Esophagus (tissue), 2 donors: ENCODE measurements at regions not wholly inside any gene's neighbourhood (a gene's known extent, or its start where the extent isn't known, plus 50 kb on each side); places are given as distances from the start of the nearest gene placed in this dataset.
"Not testable (repeated sequence)": the region's sequence is repeated elsewhere in the genome, so short reads cannot be mapped to it uniquely, and the experiment has no call there.

ENCODE experiments used
- H3K27ac ChIP-seq, 2 donors: one replicate each; pipeline ENCODE4 v1.5.1; 2013; ENCODE audit warnings: low read depth in 2 of 2, mild to moderate bottlenecking in 2 of 2, inconsistent platforms in 1 of 2, low read length in 1 of 2, moderate library complexity in 1 of 2
- H3K27me3 ChIP-seq, 2 donors: one replicate each; pipeline ENCODE4 v1.6.1; 2013; ENCODE audit warnings: low read length in 2 of 2, control low read depth in 1 of 2, mild to moderate bottlenecking in 1 of 2; ENCODE audit not compliant: insufficient read depth in 2 of 2, control insufficient read depth in 1 of 2
- H3K36me3 ChIP-seq, 2 donors: one replicate each; pipeline ENCODE4 v1.6.1; 2013; ENCODE audit warnings: low read length in 1 of 2; ENCODE audit not compliant: control insufficient read depth in 2 of 2, insufficient read depth in 2 of 2
- H3K4me1 ChIP-seq, 2 donors: one replicate each; pipeline ENCODE4 v1.6.1; 2013; ENCODE audit warnings: low read length in 1 of 2; ENCODE audit not compliant: control insufficient read depth in 2 of 2, insufficient read depth in 2 of 2
- H3K4me3 ChIP-seq, 2 donors: one replicate each; pipeline ENCODE4 v1.5.1; 2013; ENCODE audit warnings: low read length in 2 of 2, mild to moderate bottlenecking in 2 of 2, low read depth in 1 of 2, moderate library complexity in 1 of 2
- H3K9me3 ChIP-seq, 2 donors: one replicate each; pipeline ENCODE4 v1.6.1; 2013; ENCODE audit warnings: mild to moderate bottlenecking in 2 of 2, low read depth in 1 of 2, low read length in 1 of 2, moderate library complexity in 1 of 2; ENCODE audit not compliant: control insufficient read depth in 2 of 2, insufficient read depth in 1 of 2
- WGBS, 2 donors: extraction: QIAGEN DNeasy Blood & Tissue Kit; methylation state at CpG; one replicate each; pipeline ENCODE4 v1.1.7; 2013; 5-methylcytosine and 5-hydroxymethylcytosine counted together
- donor health status: healthy with polysubstance abuse.
- donor health status: Bipolar disorder and iron deficiency.

DNA sequence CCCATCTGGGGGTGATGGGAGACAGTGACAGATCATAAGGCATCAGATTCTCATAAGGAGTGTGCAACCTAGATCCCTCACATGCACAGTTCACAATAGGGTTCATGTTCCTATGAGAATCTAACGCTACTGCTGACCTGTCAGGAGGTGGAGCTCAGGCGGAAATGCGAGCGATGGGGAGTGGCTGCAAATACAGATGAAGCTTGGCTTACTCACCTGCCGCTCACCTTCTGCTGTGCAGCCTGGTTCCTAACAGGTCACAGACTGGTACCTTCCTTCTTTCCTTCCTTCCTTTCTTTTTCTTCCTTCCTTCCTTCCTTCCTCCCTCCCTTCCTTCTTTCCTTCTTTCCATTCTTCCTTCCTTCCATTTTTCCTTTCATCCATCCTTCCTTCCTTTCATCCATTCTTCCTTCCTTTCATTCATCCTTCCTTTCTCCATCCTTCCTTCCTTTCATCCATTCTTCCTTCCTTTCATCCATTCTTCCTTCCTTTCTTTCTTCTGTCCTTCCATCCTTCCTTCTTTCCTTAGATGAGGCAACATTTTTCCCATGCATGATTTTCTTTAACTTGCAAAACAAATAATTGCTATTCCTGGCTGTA lies 370.0 kb upstream of the AUTS2 start:
- Histone ChIP-seq H3K27me3 (no peaks in the 10 kb centered on the region), H3K27ac (no peak overlapping the region), H3K9me3 (no peaks in the 10 kb centered on the region), H3K4me3 (no peak overlapping the region), H3K36me3 (no peaks in the 10 kb centered on the region), H3K4me1 (no peaks in the 10 kb centered on the region)
- WGBS, 2 donors = 55 to 73% methylated on average over 5 of the region's 5 CpGs

DNA sequence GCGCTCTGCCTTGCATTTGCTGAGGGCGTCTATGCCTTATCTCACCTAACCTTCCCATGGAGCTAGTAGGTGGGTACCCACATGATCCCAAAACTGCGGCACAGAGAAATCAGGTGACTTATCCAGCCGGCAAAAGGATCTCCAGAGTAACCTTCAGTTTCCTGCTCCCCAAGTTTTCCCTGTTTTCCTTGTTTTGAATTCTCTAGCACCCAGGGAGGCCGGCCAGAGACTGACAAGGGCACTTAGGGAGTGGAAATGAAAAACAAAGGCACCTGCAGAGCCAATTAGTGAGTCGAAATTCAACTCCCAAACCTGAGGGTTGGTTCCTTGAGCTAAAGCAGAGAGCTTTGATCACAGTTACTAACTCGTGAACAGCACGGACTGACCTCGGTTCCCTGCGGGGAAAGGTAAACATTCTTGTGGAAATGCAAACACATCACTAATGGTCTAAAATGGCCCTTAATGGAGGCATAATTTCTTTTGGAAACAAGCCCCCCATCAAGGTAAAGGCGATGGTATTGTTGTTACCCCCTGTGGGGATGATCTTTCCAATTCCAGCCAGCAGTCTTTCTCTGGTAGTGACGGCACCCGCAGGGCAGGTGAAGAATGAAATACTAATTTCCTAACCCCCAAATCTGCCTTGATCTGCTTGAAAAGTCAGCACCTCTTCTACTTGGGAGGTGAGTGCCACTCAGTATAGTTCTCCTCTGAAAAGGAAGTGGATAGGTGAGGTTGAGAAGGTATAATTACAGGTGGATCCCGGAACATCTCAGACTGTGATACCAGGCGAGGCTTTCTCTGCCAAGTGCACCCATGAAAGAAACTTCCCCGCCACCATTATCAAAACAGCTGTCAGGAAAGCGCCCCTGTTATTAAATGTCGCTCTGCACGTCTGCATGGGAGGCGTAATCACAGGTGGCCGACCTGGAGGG lies 365.6 kb upstream of the AUTS2 start:
- WGBS, 2 donors = 44 to 55% methylated on average over 21 of the region's 21 CpGs
- H3K9me3 ChIP-seq = no peaks in the 10 kb centered on the region
- no peaks in the 10 kb centered on the region for H3K4me1 ChIP-seq

DNA sequence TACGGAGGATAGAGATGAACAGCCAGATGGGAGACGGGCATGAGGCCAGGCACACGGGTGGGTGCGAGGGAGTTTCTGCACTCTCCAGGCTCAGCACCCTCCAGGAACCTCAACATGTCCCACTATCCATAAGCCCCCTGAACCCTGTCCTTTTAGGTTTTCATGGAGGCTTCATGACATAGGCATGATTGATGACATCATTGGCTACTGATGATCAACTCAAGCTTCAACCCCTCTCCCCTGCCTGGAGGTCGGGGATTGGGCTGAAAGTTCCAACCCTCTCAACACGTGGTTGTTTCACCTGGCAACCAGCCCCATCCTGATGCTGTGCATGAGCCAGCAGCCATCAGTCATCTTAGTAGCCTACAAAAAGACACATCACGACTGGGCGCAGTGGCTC lies 360.7 kb upstream of the AUTS2 start:
- Histone ChIP-seq H3K27me3 (no peaks in the 10 kb centered on the region), H3K27ac (no peak overlapping the region), H3K4me3 (no peak overlapping the region), H3K4me1 (no peaks in the 10 kb centered on the region), H3K9me3 (no peaks in the 10 kb centered on the region), H3K36me3 (no peaks in the 10 kb centered on the region)
- 61 to 62% methylated on average over 8 of the region's 8 CpGs for WGBS, 2 donors

More for the DNA sequence above, 365.6 kb upstream of the AUTS2 start:
- Histone ChIP-seq H3K27me3 (no peaks in the 10 kb centered on the region), H3K4me3 (no peak overlapping the region), H3K36me3 (no peaks in the 10 kb centered on the region), H3K27ac (no peak overlapping the region)

DNA sequence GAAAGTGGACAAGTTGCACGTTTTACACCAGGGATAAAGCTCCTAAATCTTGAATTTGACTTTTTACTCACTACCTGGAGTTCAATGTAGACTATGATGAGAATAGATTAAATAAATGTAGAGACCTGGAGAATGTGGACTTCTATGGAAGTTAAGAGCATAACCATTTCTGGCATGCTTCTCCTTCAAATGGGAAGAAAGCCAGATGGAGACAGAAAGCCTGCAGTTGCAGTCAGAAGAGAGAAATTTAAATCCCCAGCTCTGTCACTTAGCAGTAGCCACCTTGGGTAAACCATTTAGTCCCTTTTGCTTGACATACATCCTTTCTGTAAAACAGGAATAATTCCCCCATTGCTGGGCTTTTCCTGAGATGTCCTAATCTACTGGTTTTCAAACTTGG lies 355.3 kb upstream of the AUTS2 start:
- 51 to 60% methylated on average over 1 of the region's 1 CpG for WGBS, 2 donors
- no peaks in the 10 kb centered on the region for H3K27me3 ChIP-seq

DNA sequence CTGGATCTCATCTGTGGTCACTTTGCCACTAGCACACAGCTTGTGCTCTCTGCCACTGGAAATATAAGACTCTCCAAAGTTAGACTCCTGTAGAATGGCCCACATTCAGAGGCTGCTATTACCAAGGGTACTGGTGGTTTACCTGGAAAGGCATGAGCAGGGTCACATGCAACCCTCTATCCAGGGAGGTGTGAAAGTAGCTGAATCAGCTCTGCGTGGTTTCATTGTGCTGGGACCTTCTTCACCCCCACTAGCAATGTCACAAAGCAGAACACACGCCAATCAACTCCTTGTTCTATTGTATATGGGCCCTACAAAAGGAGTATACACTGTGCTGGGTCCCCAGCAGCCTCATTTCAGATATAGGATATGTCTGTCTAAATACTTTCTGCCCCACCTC lies 353.6 kb upstream of the AUTS2 start:
- H3K4me3 ChIP-seq = no peak overlapping the region
- 83 to 89% methylated on average over 2 of the region's 2 CpGs for WGBS, 2 donors
- H3K36me3 ChIP-seq = no peaks in the 10 kb centered on the region
- H3K4me1 ChIP-seq = no peaks in the 10 kb centered on the region
- H3K27ac ChIP-seq = no peak overlapping the region
- H3K9me3 ChIP-seq = no peaks in the 10 kb centered on the region
- H3K27me3 ChIP-seq = no peaks in the 10 kb centered on the region

More for the DNA sequence above, 355.3 kb upstream of the AUTS2 start:
- Histone ChIP-seq H3K27ac (no peak overlapping the region), H3K4me1 (no peaks in the 10 kb centered on the region), H3K9me3 (no peaks in the 10 kb centered on the region), H3K4me3 (no peak overlapping the region), H3K36me3 (no peaks in the 10 kb centered on the region)

DNA sequence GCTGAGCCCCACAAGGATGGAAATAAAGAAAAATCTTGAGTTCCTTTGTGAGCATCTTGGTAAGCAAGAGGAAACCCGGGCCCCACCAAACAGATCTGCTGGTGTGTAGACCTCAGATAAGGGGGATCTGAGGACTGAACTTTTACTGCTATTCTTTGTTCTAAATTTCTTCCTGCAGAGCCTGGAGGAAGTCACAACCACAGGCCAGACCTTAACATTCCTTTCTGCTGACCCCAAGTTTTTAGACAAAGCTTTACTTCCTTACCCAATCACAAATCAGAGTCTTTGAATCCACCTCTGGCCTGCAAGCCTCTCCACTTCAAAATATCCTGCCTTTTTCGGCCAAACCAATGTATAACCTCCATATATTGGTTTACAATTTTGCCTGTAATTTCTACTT lies 352.6 kb upstream of the AUTS2 start:
- no peak overlapping the region for H3K4me3 ChIP-seq
- no peak overlapping the region for H3K27ac ChIP-seq
- WGBS, 2 donors = 53 to 59% methylated on average over 2 of the region's 2 CpGs
- H3K27me3 ChIP-seq = no peaks in the 10 kb centered on the region
- H3K9me3 ChIP-seq = no peaks in the 10 kb centered on the region
- no peaks in the 10 kb centered on the region for H3K36me3 ChIP-seq
- H3K4me1 ChIP-seq = no peaks in the 10 kb centered on the region

DNA sequence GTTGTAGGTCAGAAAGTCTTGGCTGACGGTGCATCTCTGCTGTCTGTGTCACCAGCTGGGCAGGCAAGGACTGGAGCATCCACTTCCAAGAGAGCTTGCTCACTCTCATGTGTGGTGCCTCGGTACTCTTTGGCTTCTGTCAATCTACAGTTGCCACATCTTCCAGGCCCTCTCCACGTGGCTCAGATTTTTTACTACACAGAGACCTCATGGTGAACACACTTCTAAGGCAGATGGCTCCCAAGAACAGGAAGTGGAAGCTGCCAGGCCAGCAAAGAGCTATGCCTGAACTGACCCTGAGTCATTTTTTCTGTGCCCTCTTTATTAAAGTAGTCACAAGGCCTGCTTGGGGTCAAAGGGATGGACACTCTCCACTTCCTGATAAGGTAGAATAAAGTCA lies 351.5 kb upstream of the AUTS2 start:
- Histone ChIP-seq H3K27me3 (no peaks in the 10 kb centered on the region), H3K9me3 (no peaks in the 10 kb centered on the region), H3K36me3 (no peaks in the 10 kb centered on the region), H3K27ac (no peak overlapping the region), H3K4me3 (no peak overlapping the region), H3K4me1 (no peaks in the 10 kb centered on the region)
- 77 to 84% methylated on average over 3 of the region's 3 CpGs for WGBS, 2 donors

DNA sequence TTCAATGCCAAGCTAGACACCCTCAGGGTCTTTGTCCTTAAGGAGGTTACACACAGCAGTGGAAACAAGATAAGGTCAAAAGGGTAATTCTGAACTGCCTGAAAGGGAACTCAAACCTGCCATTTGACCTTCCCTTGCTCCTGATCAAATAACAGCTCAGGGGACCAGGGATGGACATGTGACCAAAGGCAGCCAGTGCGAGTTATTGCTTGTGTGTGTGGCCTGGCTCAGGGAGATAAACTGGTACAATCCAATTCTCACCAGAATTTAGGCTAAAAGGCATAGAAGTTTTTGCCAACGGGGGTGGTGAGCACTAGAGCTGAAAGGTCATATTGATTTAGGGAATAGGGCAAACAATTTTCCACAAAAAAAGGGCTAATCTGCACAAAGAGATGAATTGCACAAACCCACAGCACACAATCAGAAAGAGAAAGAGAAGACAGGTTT lies 349.9 kb upstream of the AUTS2 start:
- H3K4me3 ChIP-seq, H3K27me3 ChIP-seq, H3K36me3 ChIP-seq, H3K9me3 ChIP-seq, H3K27ac ChIP-seq, H3K4me1 ChIP-seq: not testable (repeated sequence)
- WGBS, 2 donors = 40 to 65% methylated on average over 2 of the region's 2 CpGs

DNA sequence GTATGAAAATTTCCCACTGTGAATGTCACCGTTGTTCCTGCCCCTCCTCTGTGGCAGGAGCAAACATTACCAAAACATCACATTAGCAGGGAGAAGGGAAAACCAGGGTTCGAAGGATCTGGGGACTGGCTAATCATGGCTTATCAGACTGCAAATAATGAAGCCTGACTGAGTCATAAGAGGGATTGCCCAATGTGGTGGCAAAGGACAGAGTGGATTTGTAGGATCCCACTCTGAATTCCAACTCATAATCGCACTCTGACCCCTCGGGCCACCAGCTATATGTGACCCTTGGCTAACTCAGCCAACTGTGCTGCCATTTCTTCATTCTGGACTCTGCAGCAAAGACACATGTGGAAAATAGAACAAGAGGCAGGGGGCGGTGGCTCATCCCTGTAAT lies 347.3 kb upstream of the AUTS2 start:
- Histone ChIP-seq H3K4me1 (no peaks in the 10 kb centered on the region), H3K9me3 (no peaks in the 10 kb centered on the region), H3K27ac (no peak overlapping the region), H3K27me3 (no peaks in the 10 kb centered on the region), H3K4me3 (no peak overlapping the region), H3K36me3 (no peaks in the 10 kb centered on the region)
- WGBS, 2 donors = 89 to 90% methylated on average over 5 of the region's 5 CpGs

DNA sequence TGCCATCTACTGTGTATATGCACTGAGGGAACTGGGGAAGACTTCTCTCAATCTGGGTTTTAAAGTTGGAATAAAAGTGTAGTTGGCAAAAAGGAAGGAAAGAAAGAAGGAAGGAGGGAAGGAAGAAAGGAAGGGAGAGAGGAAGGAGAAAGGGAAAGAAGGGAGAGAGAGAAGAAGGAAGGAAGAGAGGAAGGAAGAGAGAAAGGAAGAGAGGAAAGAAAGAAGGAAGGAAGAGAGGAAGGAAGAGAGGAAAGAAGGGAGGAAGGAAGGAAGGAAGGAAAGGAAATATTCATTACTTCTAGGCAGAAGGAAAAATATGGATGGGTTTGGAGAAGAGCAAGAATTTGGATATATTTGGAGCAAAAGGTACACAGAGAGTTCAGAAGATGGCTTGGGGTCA lies 343.6 kb upstream of the AUTS2 start:
- H3K27me3 ChIP-seq = no peaks in the 10 kb centered on the region
- no peaks in the 10 kb centered on the region for H3K4me1 ChIP-seq
- no peaks in the 10 kb centered on the region for H3K36me3 ChIP-seq
- H3K9me3 ChIP-seq = no peaks in the 10 kb centered on the region
- H3K4me3 ChIP-seq = no peak overlapping the region
- no peak overlapping the region for H3K27ac ChIP-seq
